ENCODE measurements at regions not wholly inside any gene's neighbourhood (a gene's known extent, or its start where the extent isn't known, plus 50 kb on each side); places are given as distances from the start of the nearest gene placed in this dataset.

GRCh38 chr10:89900554-89900953, 199.2 kb downstream of the KIF20B start:
- no peak overlapping the region for H3K4me3 Mint-ChIP-seq
- H3K36me3 Mint-ChIP-seq (ENCODE audit: low read depth), result no peaks in the 10 kb centered on the region
- no peak overlapping the region for H3K27ac Mint-ChIP-seq
- no peaks in the 10 kb centered on the region for H3K4me1 Mint-ChIP-seq (ENCODE audit: low read depth)
- DNase-seq (no peak), ATAC-seq (ENCODE audit: poor library complexity) (no peak)
- no peak for TF ChIP-seq CTCF (IDR thresholded peaks at IDR 0.05)
- POLR2A ChIA-PET, result no interaction called here
- H3K4me1 ChIP-seq (ENCODE audit: insufficient read depth, low read length), result no peaks in the 10 kb centered on the region
- no peaks in the 10 kb centered on the region for H3K9me3 ChIP-seq (ENCODE audit: control insufficient read depth in 1 of 2, insufficient read depth in 1 of 2, low read length in 2 of 2)
- intact Hi-C loops (cut with DNase I, micrococcal nuclease), result no loop called here
- H3K27me3 ChIP-seq (ENCODE audit: control insufficient read depth in 1 of 2, insufficient read depth in 2 of 2, low read length in 2 of 2), result peaks cover 0 to 5% of the 10 kb centered on the region in 2 experiments
- H3K27me3 Mint-ChIP-seq, result peaks cover 7% of the 10 kb centered on the region
- peaks cover 2% of the 10 kb centered on the region for H3K9me3 Mint-ChIP-seq
- H3K27ac ChIP-seq (ENCODE audit: low read depth in 1 of 2, low read length in 2 of 2), result no peak overlapping the region
- no peaks in the 10 kb centered on the region for H3K36me3 ChIP-seq (ENCODE audit: insufficient read depth, low read length)
- no peak overlapping the region for H3K4me3 ChIP-seq (ENCODE audit: low read length)
- CTCF ChIA-PET, result interaction anchor here (1.1 kb wide), 1 partner anchor 9 kb away, joined by 3 read pairs; no protein-coding TSS in a partner anchor

GRCh38 chr10:89901895-89902294, 200.5 kb downstream of the KIF20B start:
- Histone ChIP-seq H3K9me3 (ENCODE audit: control insufficient read depth in 1 of 2, insufficient read depth in 1 of 2, low read length in 2 of 2) (no peaks in the 10 kb centered on the region), H3K4me3 (ENCODE audit: low read length) (no peak overlapping the region), H3K27ac (ENCODE audit: low read depth in 1 of 2, low read length in 2 of 2) (no peak overlapping the region), H3K36me3 (ENCODE audit: insufficient read depth, low read length) (no peaks in the 10 kb centered on the region), H3K4me1 (ENCODE audit: insufficient read depth, low read length) (no peaks in the 10 kb centered on the region), H3K27me3 (ENCODE audit: control insufficient read depth in 1 of 2, insufficient read depth in 2 of 2, low read length in 2 of 2) (peaks cover 0 to 5% of the 10 kb centered on the region in 2 experiments)
- no peaks in the 10 kb centered on the region for H3K27me3 Mint-ChIP-seq
- no peak for TF ChIP-seq CTCF (IDR thresholded peaks at IDR 0.05)
- no peak overlapping the region for H3K27ac Mint-ChIP-seq
- DNase-seq (no peak), ATAC-seq (ENCODE audit: poor library complexity) (no peak)
- POLR2A ChIA-PET, result no interaction called here
- intact Hi-C loops (cut with DNase I, micrococcal nuclease), result no loop called here
- CTCF ChIA-PET, result no interaction called here
- H3K36me3 Mint-ChIP-seq (ENCODE audit: low read depth), result no peaks in the 10 kb centered on the region
- H3K4me3 Mint-ChIP-seq, result no peak overlapping the region
- no peaks in the 10 kb centered on the region for H3K9me3 Mint-ChIP-seq
- H3K4me1 Mint-ChIP-seq (ENCODE audit: low read depth), result no peaks in the 10 kb centered on the region

GRCh38 chr10:89904755-89905154, 203.4 kb downstream of the KIF20B start:
- no peak for TF ChIP-seq CTCF (IDR thresholded peaks at IDR 0.05)
- Mint-ChIP-seq H3K27me3 (peaks cover 9% of the 10 kb centered on the region), H3K4me1 (ENCODE audit: low read depth) (no peaks in the 10 kb centered on the region), H3K4me3 (no peak overlapping the region), H3K27ac (no peak overlapping the region), H3K36me3 (ENCODE audit: low read depth) (no peaks in the 10 kb centered on the region), H3K9me3 (no peaks in the 10 kb centered on the region)
- no peak for ATAC-seq (ENCODE audit: poor library complexity)
- H3K27ac ChIP-seq (ENCODE audit: low read depth in 1 of 2, low read length in 2 of 2), result no peak overlapping the region
- DNase-seq, result no peak
- peaks cover 0 to 3% of the 10 kb centered on the region in 2 experiments for H3K27me3 ChIP-seq (ENCODE audit: control insufficient read depth in 1 of 2, insufficient read depth in 2 of 2, low read length in 2 of 2)
- ChIA-PET CTCF (no interaction called here), POLR2A (no interaction called here)
- no peak overlapping the region for H3K4me3 ChIP-seq (ENCODE audit: low read length)
- intact Hi-C loops (cut with DNase I, micrococcal nuclease), result no loop called here
- no peaks in the 10 kb centered on the region for H3K9me3 ChIP-seq (ENCODE audit: control insufficient read depth in 1 of 2, insufficient read depth in 1 of 2, low read length in 2 of 2)
- H3K36me3 ChIP-seq (ENCODE audit: insufficient read depth, low read length), result no peaks in the 10 kb centered on the region
- no peaks in the 10 kb centered on the region for H3K4me1 ChIP-seq (ENCODE audit: insufficient read depth, low read length)

Data from CD4-positive, alpha-beta T cell (primary cell).